Peyer's patch (tissue), 4 donors: ENCODE measurements at regions not wholly inside any gene's neighbourhood (a gene's known extent, or its start where the extent isn't known, plus 50 kb on each side); places are given as distances from the start of the nearest gene placed in this dataset.

Experiments
- POLR2A ChIP-seq, 2 donors: fragments of 450-650 bp; IDR thresholded peaks; one replicate each; pipeline ENCODE4 v1.5.1; 2017; ENCODE audit warnings: antibody characterized with exemption in 2 of 2, mild to moderate bottlenecking in 2 of 2, moderate library complexity in 2 of 2
- TF ChIP-seq, protein P1 (sequence below), 6 experiments: fragments of 450-650 bp in 4 of 6; fragments of 200-600 bp in 2 of 6; sonication (generic) in 1 of 6; IDR thresholded peaks; one replicate each; pipeline ENCODE4 v1.5.1; 2017 to 2019; ENCODE audit warnings: antibody characterized with exemption in 6 of 6, mild to moderate bottlenecking in 3 of 6, moderate library complexity in 1 of 6

DNA sequence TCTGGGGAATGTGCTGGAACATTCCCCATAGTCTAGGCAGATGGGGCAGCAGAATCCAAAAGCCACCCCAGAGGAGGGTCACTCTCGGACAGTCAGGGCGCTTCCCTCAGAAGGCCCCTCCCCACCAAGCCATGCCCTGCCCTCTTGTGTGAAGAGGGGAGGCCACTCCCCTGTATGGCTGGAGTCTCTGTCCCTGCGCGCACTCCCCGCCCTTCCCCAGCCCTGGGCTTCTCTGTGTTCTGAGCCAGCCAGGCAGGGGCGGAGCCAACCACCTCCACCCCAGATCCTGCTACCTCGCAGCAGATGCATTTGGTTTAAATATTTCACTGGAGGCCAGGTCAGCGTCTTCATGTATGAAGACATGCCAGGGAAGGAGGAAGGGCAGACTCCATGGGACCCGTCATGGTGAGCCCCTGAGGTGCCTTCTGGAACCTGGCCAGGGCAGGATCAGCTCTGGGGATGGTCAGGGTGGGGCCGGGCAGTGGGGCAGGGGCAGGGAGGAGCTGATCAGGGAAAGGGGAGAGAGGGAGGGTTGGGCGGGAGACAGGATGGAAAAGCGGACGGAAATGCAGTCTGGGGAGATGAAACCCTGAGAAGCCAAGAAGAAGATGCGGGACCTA is 107.3 kb downstream of the ADRA2C start:
- TF ChIP-seq, protein P1, sequence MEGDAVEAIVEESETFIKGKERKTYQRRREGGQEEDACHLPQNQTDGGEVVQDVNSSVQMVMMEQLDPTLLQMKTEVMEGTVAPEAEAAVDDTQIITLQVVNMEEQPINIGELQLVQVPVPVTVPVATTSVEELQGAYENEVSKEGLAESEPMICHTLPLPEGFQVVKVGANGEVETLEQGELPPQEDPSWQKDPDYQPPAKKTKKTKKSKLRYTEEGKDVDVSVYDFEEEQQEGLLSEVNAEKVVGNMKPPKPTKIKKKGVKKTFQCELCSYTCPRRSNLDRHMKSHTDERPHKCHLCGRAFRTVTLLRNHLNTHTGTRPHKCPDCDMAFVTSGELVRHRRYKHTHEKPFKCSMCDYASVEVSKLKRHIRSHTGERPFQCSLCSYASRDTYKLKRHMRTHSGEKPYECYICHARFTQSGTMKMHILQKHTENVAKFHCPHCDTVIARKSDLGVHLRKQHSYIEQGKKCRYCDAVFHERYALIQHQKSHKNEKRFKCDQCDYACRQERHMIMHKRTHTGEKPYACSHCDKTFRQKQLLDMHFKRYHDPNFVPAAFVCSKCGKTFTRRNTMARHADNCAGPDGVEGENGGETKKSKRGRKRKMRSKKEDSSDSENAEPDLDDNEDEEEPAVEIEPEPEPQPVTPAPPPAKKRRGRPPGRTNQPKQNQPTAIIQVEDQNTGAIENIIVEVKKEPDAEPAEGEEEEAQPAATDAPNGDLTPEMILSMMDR (IDR thresholded peaks at IDR 0.05), result no peak
- TF ChIP-seq POLR2A (IDR thresholded peaks at IDR 0.05), result no peak
